HG03432 (cell line): ENCODE measurements at regions not wholly inside any gene's neighbourhood (a gene's known extent, or its start where the extent isn't known, plus 50 kb on each side); places are given as distances from the start of the nearest gene placed in this dataset.
"Not testable (repeated sequence)": the region's sequence is repeated elsewhere in the genome, so short reads cannot be mapped to it uniquely, and the experiment has no call there.

Source experiments
- ATAC-seq: cut with Tn5 transposase; IDR thresholded peaks from one replicate; pipeline ENCODE4 v1.9.1; 2021; ENCODE audit warnings: mild to moderate bottlenecking, moderate library complexity; ENCODE audit not compliant: unreplicated experiment

DNA sequence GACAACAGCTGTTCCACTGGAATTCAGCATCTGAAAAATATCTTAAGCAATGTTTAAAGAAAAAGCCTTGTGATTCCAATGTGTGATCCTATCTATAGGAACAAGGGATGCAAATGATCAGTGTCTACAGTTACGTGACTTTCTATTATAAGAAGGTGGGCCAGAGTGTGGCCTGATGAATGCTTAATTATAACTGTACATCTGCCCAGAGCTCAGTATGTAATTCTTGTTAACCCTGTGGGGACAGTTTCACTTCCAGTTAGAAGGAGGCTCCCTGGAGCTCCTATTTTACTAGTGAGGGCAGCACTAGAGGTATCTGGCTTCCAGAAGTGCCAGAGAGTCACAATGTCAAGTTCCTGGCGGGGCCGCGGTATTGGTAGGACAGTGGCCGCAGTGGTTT, 288.5 kb downstream of the USP46 start:
- ATAC-seq, result no peak

DNA sequence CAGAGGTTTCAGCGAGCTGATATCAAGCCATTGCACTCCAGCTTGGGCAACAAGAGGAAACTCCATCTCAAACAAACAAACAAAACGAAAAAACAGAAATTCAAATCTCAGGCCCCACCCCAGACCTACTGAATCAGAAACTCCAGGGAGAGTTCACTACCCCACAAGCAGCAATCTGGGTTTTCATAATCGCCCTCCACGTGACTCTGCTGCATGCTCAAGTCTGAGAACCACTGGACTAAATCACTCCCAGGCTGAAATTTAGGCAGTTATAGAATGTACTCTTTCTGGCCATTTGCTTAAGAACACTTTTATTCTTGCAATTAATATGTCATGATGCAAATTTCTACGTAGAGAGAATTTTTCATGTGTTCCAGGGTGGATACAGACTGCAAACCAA, 287.3 kb downstream of the USP46 start:
- no peak for ATAC-seq

DNA sequence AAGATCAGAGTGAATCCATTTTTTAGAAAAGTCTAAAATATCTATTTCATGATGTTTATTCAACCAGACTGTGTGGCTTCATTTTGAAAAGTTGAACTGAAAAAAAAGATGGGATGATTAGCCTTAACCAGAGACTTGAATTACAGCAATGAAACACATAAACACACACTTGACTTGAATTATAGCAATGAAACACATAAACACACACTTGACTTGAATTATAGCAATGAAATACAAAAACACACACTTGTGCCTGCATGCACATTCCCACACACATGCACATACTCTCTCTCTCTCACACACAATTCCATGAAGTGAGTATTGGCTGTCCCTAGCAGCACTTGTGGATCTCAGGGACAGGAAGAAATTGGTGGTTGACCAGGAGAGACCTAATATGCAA, 286.8 kb downstream of the USP46 start:
- no peak for ATAC-seq

DNA sequence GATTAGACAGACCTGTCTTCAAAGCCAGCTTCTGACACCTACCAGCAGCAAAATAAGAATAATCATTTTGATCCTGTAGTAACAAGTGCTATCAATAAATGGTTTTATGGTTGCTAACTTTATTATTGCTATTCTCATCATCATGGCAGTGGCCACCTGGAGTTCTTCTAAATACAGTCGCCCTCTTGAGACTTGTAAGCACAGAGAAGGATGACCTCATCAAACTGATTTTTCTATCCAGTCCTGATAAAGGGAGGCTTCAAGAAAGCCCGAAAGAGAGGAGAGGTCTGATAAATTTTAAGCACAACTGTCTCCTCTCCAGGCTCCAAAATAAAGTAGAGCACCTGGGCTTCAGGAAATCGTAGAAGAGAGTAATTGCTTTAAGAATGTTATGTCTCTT, 286.4 kb downstream of the USP46 start:
- no peak for ATAC-seq

DNA sequence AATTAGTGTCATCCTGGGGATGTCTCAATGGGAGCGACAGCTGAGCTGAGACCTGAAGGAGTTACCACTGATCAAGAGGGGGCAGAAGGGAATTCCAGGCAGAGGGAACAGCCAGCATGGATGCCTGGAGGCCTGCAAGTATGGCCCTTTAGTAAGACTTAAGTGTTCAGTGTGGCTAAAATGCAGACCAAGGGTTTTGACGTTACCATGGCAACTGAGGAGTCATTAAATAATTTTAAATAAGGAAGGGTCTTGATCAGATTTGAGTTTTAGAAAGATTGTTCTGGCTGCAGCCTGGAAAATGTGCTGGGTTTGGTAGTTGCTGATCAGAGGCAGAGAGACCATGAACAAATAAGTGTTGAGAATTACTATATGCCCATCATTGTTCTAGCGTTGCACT, 285.5 kb downstream of the USP46 start:
- no peak for ATAC-seq

DNA sequence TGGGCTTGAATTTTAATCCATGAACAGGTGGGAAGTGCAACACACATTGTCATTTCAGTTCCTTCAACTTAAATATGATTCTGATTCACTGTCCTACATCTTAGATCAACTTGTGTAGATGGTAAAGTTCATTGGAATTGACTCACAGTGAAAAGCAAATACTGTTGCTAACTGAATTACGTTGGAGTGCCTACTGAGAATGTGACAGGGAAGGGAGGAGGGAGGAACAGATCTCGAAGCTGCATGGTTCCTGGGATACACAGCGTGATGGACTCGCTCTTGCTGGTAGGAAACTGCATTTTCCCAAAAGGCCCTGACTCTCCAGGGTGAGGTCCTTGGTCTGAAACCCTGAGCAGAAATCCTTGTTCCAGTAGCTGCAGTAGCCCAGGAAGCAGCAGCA, 284.2 kb downstream of the USP46 start:
- ATAC-seq, result no peak

DNA sequence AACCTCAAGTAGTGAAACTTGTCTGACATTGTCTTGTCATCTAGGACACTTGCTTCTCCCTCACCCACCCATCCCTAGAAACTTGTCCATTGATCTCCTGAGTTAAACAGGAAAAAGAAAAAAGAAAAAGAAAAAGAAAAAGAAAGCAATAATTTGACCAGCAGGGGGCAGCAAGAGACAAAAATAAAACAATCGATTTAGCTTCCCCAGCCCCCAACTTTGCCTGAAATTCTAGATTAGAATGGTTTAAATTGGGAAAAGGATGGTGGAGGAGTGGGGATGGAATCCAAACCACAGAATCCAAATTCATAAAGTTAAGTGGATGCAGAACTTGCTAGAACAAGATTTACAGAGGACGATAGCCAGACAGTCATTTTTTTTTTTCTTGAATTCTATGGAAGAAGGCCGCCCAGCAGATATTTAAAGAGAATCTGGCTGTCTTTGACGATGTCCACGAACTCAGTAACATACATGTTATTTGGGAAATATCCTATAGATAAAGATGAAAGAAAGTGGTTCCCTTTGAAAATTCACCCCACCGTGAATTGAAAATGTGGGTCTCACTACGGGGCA, 282.9 kb downstream of the USP46 start:
- ATAC-seq, result no peak

DNA sequence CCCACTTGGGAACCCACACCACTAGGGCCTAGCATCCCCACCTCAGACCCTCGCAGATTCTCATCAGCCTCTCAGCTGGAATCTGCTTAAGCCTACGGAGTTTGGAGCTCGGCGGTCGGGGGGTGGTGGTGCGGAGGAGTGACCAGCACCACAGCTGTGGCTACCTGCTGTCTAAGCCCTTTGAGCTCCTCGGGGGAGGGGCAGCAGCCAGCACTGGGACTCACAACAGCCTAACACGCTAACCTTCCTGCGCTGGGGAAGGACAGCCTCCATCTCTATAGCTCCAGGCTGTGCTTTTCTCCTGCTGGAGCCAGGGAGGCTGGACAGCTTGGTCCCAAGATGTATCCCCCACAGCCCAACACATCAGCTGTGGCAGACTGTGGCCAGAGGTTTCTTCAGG, 281.5 kb downstream of the USP46 start:
- no peak for ATAC-seq

DNA sequence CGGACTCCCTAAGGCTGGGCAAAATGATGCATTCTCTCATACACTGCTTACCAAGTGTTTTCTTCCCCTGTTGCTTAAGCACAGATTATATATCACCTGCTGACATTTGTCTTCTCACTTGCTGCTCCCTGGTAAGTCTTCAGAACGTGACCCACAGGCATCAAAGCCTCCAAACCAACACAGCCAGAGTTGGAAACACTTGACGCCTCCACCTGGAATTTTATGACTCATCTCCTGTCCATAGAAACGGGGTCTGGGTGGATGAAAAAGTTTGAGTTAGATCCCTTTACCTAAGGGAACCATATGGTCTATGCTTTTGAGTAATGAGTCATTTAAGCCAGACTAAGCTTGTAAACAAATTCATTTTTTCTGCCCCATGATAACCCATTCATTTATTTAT, 251.6 kb downstream of the USP46 start:
- no peak for ATAC-seq

DNA sequence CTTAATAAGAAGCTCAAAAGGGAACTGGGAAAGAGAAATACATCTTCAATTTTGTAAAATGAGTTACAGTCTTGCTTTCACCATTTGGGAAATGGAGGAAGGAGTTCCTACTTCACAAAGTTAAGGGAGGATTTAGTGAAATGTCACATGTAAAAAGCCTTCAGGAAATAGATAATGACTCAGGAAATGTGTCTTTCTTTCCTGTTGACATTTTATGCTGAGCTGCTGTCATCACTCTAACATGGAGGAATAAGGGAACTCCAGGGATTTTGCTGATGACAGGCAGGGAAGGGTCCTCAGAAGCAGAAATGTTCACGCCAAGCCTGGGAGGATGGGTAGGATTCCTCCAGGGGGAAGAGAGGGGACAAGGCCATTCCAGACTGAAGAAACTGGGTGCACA, 251.1 kb downstream of the USP46 start:
- no peak for ATAC-seq

DNA sequence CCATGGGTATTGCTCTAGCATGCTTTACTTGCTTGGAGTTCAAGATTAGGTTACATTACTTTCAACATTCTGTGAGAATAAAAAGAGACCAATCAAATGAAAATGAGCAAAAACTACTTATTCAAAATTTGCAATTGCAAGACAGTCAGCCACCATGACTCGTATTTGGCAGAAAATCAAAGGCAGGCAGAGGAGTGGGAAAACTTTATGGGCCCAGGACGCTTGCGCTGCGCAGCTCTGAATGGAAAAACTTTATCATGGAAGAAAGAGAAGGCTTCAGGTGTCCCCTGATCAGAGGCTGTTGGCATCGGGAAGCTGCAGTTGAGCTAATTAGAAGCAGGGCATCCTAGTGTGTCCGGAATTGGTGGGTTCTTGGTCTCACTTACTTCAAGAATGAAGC, 250.6 kb downstream of the USP46 start:
- ATAC-seq, result no peak

DNA sequence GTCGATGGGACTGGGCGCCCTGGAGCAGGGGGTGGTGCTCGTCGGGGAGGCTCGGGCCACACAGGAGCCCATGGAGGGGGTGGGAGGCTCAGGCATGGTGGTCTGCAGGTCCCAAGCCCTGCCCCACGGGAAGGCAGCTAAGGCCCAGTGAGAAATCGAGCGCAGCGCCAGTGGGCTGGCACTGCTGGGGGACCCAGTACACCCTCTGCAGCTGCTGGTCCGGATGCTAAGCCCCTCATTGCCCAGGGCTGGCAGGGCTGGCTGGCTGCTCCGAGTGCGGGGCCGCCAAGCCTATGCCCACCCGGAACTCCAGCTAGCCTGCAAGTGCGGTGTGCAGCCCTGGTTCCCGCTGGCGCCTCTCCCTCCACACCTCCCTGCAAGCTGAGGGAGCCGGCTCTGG, 249.3 kb downstream of the USP46 start:
- ATAC-seq, result not testable (repeated sequence)

DNA sequence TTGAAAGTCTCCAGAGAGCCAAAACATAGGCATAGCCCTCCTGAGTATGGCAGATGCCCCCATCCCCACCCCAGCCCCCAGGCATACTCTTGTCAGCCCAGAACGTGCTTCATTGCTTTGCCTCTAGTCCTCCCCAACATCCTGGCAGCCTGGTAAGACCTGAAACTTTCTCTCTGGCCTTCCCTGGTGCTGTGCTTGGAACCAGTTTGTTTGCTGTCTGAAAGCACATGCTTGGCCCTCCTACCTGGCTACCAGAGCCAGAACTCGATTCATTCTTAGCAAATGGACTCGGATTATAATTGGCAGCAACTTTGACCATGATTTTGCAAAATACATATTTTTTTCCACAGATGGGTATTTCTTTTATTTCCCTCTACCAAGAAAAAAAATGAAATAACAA, 248.1 kb downstream of the USP46 start:
- ATAC-seq, result no peak

DNA sequence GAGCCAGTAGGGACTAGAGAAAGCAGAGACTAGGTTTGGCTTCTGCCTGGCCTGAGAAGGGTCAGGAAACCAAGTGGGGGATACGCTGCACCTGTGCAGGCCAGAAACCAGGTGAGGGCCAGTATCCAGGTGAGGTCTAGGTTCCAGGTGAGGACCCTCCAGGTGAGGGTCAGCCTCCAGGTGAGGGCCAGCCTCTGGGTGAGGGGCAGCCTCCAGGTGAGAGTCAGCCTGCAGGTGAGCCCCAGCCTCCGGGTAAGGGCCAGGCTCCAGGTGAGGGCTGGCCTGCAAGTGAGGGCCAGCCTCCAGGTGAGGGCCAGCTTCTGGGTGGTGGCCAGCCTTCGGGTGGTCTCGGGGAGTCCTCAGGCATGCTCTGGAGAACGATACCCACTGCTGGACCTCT, 238.8 kb downstream of the USP46 start:
- no peak for ATAC-seq

DNA sequence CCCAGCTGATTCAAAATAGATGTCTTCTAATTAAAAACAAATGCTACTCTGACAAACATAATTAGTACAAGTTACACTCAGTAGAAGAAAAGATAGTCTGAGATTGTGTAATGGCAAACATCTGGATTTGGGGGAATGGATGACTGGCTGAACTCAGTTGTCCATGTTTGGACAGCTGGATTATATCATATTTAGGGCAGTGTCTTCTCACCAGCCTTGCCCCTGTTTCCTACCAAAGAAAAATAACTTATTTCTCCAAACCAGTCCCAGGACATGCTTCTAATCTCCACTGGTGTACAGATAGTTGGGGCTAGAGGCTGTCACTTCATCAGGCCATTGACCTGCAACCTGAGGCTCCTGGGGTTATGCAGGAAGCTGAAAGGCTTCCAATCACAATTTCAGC, 237.3 kb downstream of the USP46 start:
- no peak for ATAC-seq

DNA sequence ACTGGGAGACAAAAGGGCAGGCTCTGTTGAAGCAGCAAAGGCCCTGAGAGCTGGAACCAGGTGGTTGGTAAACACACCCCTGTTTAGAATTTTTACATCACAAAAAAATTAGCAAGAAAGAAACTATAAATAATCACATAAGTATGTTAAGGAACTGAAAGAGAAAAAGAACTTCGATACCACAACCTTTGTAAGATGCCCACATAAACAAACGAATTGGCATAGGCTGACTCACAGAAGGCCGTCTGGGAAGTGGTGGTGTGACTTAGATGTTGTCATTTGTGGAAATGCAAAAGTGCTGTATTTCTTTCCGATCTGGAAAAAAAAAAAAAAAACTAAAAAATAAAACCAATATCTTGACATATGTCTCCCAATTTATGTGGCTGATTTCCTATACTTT, 235.1 kb downstream of the USP46 start:
- ATAC-seq, result peak; percentile 52

DNA sequence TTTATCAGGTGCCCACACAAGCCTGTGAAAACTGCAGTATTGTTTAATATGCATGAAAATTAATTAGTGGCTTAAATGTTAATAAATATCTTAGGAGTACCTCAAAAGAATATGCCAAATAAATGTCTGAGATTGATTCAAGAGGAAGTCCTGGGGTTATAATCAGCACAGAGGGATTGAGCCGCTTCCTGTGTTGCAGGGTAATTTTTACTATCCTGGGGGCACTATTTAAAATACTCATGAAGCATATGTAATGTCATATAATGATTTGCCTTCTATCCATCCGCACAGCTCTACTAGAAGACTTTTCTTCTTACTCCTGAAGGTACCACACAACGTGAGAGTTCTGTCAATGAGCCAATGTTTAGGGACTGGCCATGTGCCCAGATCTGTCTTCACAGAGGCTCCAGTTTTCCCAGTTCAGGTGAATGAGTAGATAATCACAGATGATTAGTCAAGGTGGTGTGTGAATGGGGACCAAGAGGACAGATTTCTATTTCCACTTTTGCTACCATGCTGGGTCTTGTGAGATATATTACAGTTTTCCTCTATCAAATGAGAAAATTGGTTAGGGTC, 233.3 kb downstream of the USP46 start:
- ATAC-seq, result no peak

DNA sequence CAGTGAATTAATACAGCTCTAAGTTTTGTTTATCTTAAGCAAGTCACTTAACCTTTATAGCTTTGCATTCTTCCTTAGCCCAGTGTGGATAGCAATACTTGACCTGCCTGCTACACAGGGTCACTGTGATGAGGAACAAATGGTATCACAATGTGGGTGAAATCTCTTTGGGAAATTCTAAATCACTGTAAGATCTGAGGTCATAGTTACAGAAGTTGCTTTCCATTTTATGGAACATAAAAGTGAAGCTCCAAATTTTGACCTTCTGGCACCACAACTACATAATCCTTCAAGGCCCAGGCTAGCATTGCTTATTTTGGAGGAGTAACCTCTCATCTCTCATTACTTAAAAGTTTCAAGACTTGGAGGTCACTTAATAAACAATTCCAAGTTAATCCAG, 227.7 kb downstream of the USP46 start:
- no peak for ATAC-seq

DNA sequence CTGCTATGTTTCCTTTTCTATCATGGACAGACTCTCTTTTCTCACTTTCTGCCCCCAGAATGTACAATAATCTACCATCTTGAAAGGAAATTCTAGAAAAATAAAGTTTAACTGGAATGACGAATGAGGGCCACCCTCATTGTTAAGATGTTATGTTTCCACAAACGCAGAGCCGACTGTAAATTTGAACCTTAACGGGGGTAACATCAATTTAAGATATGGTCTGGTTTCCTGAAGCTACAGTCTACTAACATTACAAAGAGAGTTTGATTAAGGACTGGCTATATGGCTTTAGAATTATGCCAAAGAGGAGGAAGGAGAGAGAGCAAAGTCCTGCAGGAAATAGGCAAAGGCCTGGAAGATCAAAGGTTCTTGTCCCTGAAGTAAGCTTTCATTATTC, 227.2 kb downstream of the USP46 start:
- no peak for ATAC-seq

DNA sequence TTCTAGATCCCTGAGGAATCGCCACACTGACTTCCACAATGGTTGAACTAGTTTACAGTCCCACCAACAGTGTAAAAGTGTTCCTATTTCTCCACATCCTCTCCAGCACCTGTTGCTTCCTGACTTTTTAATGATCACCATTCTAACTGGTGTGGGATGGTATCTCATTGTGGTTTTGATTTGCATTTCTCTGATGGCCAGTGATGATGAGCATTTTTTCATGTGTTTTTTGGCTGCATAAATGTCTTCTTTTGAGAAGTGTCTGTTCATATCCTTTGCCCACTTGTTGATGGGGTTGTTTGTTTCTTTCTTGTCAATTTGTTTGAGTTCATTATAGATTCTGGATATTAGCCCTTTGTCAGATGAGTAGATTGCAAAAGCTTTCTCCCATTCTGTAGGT, 216.6 kb downstream of the USP46 start:
- ATAC-seq, result not testable (repeated sequence)

DNA sequence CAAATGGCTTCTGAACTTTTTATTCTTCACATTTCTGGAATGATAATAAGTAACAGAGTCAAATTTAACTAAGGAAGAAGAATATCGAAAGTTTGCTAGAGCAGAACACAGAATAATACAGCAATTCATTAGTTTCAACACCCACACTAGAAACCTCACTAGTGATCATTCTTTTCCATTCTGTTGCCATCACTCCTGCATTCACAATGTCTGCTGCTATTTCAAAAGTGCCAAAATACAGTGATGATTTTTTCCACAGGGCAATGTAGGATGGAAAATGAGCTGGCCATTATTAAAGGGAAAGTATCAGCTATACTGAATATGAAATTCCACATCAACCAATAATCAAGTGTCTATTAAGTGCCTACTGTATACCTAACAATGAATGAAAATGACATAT, 186.7 kb downstream of the USP46 start:
- ATAC-seq, result no peak

DNA sequence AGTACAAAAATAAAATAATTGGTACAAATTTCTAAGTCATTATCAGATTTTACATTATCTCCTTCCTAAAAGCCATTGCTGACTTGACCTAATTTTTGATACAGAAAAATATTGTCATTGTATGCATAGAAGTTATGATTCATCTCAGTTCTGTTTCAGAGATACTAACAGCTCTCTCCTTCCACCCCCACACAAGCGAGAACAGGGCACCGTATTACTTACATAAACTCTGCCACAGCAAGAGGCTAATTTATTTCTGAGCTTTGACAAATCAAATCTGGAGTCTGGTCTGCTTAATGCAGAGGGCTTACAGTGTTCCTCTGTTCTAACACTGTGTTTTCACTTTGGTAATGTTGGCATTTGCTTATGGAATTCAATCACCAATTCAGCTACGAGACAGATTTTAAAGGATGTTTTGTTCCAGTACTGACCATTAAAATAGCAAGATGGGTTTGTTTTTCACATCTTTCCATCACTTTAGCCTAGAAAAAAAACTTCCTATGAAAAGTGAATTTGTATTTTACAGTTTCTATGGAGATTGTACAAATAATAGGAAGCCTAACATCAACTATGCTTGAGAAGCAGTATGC, 181.8 kb downstream of the USP46 start:
- ATAC-seq, result no peak
